GM19240 (cell line): ENCODE measurements at regions not wholly inside any gene's neighbourhood (a gene's known extent, or its start where the extent isn't known, plus 50 kb on each side); places are given as distances from the start of the nearest gene placed in this dataset.
"Not testable (repeated sequence)": the region's sequence is repeated elsewhere in the genome, so short reads cannot be mapped to it uniquely, and the experiment has no call there.

Experiments used
- DNase-seq: peaks from one replicate; pipeline ENCODE4 v3.0.0; 2011; ENCODE audit warnings: low spot score; ENCODE audit not compliant: insufficient read length

DNA sequence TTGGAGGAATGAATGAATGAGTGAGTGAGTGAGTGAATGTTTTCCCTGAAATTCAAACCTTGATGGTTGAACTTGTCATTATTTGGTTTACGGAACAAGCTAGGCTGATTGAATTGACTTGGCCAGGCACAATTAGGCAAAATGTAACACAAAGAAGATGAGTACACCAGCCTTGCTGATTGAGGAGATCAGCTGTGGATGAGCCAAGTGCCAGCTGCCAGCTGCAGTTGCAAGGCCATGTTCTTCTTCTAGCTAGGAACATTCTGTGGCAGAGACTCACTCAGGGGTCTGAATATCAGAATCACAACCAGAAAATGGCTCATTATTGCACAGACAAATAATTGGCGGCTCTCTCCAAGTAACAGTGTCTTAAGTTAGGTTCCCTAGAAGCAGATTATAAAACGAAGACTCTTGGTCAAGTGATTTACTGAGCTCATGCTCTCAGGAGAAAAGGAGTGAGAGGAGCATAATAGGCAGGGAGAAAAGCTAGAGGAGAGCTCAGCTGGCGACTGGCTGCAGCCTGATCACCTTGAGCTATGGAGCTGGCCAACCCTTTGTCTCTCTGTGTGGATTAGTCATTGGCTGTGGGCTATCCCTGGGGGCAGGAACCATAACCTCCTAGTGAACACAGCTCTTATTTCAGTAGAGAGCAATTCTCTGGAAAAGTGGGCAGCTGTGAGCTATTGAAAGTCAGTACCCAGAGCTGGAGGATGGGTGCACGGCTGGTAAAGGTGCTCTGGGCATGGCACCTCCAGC is 225.3 kb upstream of the SERP2 start:
- DNase-seq = no peak

DNA sequence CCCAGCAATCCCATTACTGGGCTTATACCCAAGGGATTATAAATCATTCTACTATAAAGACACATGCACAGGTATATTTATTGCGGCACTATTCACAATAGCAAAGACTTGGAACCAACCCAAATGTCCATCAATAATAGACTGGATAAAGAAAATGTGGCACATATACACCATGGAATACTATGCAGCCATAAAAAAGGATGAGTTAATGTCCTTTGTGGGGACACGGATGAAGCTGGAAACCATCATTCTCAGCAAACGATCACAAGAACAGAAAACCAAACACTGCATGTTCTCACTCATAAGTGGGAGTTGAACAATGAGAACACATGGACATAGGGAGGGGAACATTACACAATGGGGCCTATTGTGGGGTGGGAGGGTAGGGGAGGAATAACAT is 224.4 kb upstream of the SERP2 start:
- DNase-seq = not testable (repeated sequence)

DNA sequence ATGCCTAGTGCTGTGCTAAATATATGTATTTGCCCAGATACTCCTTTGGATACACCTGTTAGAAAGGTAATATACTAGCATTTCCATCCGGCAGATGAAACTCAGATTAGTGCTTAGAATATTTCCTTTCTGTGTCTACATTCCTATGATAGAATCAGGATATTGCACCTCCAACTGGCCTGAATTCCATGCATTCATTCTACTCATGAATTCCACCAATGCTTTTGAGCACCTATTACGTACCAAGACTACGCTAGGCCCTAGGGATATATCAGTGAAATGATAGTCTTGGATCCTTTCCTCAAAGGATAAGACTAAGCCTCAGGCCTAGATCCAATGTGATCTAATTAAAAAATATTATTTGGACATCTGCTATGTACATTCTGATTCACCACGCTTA is 223.8 kb upstream of the SERP2 start:
- DNase-seq = no peak

DNA sequence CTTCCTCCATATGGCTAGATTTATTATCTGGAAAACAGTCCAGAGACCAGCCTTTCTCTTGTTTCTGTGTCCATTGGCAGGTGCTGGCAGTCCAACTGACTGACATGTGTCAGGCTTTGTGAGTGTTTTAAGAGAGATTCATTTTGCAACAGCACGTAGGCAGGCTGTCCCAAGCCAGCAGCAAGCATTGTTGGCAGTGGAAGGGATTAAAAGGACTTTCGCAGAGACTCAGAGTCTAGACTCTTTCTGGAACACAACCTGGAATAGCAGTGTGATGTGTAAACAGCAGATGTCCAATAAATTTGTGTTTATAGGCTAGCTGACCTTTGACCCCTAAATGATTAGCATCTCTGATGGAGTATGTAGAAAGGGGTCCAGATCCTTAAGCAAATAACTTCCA is 222.2 kb upstream of the SERP2 start:
- no peak for DNase-seq

DNA sequence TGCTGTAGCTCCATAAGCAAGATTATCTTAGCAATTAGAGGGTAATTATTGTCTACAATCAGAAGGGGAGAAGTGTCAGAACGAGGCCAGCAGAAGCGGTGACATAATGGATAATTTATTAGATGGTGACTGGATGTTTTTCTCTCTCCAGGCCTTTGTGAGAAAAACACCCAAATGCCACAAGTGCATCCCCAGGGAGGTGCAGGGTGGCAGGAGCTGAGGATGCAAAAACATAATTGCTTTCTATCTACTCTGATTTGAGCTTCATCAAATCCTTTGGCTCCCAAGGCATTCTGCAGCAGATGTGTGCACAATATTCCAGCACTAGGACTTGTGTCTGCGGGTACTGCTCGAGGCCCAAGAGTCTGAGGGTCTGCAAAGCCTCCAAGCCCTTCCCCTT is 220.1 kb upstream of the SERP2 start:
- no peak for DNase-seq

- DNase-seq = no peak
Observed at GRCh38 chr13:44155422-44156293, 218.0 kb upstream of the SERP2 start.

- no peak for DNase-seq
Observed at GRCh38 chr13:44156294-44156658, 217.3 kb upstream of the SERP2 start.

DNA sequence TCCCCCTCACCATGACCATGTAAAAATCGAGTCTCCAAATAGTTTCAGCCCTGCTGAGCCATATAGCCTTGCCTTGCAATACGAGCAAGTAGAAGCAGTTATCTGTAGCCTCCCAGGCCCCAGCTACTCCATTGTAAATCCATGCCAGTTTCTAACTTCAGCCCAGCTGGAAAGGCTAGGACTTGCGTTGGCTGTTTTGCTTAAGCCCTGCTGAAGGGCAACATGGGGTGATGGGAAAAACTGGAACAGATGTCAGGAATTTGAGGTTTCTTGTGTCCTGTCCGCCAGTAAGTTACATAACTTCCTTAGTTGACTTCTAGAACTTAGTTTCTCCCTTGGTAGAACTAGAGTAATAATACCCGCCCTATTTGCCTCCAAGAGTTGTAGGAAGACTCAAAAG is 216.0 kb upstream of the SERP2 start:
- no peak for DNase-seq

- DNase-seq = no peak
Observed at GRCh38 chr13:44158098-44158521, 215.5 kb upstream of the SERP2 start.

DNA sequence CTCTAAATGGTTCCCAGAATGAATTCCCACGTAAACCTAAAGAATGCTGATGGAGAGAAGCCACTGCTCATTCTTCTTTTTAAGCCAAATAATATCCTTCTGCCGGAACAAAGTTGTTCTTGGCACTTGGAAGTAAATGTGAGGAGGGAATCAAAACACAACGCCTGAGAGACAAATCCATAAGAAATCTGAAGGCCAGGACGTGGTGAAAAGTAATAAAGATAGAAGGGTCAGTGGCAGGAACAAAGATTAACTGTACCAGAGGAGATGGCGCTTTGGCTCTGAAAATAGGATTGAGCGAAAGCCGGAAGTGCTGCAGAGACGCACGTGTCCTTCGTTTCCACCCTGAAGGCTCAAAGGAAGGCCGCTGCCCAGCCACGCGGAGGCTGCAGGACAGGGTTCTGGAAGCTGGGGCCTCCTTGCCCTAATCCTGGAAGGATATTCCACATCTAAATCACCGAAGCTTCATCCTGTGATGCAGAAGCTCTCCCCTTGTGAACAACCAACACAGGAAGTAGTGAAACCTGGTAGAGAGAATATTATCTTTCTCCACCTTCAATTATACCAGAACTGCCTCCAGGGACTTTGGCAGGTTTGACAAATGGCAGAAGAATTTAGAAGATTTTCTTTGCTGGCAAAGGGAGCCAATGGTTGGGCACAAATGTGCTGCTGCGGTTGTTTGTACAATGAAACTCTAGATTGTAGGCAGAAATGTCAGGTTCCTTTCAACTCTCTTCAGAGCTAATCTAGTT is 214.6 kb upstream of the SERP2 start:
- no peak for DNase-seq

DNA sequence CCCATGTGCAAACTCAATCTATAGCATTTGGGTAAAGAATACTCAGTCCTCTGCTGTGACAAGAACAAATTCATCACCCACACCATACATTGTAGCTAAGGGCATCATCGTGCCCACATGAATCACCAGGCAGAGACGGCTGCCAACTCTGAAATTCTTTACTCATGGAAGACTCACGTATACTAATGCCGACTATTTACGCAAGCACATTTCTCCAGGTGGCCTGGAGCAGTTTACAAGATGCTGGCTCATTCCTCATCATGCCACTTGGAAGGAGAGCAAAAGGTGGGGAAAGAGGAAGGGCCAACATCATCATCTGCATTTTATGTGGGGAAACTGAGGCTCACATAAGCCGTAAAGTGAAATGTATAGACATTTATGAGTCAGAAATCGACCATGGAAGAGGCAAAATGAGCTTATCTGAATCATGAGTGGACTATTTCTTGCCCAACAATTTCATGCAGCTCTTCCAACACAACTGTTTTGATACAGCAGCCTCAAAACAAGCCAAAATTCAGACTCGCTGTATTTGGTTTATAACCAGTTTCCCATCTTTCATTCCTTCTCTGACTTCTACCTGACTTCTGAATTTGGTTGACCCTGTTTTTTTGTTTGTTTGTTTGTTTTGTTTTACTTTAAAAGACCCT is 213.9 kb upstream of the SERP2 start:
- no peak for DNase-seq

GRCh38 chr13:44160591-44161191 is 212.9 kb upstream of the SERP2 start:
- DNase-seq = no peak

DNA sequence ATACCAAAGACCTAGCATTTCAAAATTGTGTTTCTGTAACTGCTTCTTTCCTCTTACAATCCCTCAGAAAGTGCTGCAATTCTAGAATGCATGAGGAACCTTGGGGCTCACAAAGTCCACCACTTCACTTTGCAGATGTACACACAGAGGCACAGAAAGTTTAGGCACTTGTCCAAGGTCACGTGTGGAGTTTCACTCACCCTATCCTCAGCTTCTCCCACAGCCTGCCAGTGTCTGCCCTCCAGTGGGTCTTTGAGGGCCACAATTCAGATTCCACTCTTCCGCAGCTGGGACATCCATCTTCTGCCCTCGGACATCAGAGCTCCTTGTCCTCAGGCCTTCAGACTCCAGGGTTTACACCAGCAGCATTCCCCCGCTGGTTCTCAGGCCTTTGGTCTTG is 210.5 kb upstream of the SERP2 start:
- no peak for DNase-seq

DNA sequence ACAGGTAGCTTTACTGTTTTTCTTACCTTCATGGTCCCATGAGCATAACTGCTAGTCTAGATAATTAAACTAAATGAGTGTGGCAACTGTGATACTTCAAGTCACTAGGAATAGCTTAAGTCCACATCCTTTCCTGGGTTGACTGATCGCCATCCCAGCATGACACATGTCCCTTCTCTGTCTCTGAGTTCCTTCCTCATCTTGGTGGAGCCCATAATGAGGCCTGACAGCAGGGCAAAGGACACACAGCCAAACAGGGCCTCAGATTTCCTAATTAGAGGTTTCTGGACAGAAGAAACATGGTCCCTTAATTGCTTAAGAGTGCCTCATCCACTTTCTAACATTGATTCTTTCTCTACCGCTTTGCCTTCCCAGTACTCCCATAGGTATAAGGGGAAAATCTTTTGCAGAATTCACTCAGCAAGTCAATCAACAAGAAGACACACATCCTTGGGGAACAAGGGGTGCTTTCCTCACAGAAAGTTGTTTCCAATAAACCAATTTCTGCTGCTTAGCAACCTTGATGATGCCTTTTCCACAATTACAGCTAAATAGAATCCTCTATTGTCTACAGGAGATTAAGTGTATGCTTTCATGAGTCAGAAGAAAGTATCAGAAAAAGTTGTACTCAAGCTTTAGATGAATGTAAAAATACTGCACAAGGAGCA is 208.3 kb upstream of the SERP2 start:
- no peak for DNase-seq

- DNase-seq = no peak
Observed at GRCh38 chr13:44165889-44166496, 207.6 kb upstream of the SERP2 start.

GRCh38 chr13:44169018-44169911 is 204.4 kb upstream of the SERP2 start:
- no peak for DNase-seq

- no peak for DNase-seq
Observed at GRCh38 chr13:44170731-44171130, 202.9 kb upstream of the SERP2 start.

- DNase-seq = no peak
Observed at GRCh38 chr13:44171156-44171555, 202.5 kb upstream of the SERP2 start.

GRCh38 chr13:44171861-44172260 is 201.8 kb upstream of the SERP2 start:
- DNase-seq = no peak
